A549 (cell line): ENCODE measurements at regions not wholly inside any gene's neighbourhood (a gene's known extent, or its start where the extent isn't known, plus 50 kb on each side); places are given as distances from the start of the nearest gene placed in this dataset.

Experiments used
- BHLHE40 ChIP-seq: IDR thresholded peaks from 2 replicates; pipeline ENCODE4 v1.6.1; 2012; ENCODE audit warnings: low read depth, low read length, inconsistent platforms
- CHD4 ChIP-seq: fragments of 200-600 bp; sonication (generic); IDR thresholded peaks from 2 replicates; pipeline ENCODE4 v1.6.1; 2016; ENCODE audit warnings: antibody characterized with exemption, mild to moderate bottlenecking, borderline replicate concordance
- EP300 ChIP-seq, 2 experiments: fragments of >200 bp; sonication (Bioruptor Twin); formaldehyde crosslinking; IDR thresholded peaks; 2 replicates in 1 of 2; 3 replicates in 1 of 2; pipeline ENCODE4 v1.6.1; 2016 to 2017
- MAFK ChIP-seq: fragments of 450-650 bp; IDR thresholded peaks from 2 replicates; pipeline ENCODE4 v1.6.1; 2014; ENCODE audit not compliant: partially characterized antibody
- POLR2A ChIP-seq: IDR thresholded peaks from 2 replicates; pipeline ENCODE4 v1.6.1; 2012; ENCODE audit warnings: mild to moderate bottlenecking, low read length
- TF ChIP-seq, protein P1 (sequence below): fragments of >200 bp; sonication (Bioruptor Twin); formaldehyde crosslinking; IDR thresholded peaks from 3 replicates; pipeline ENCODE4 v1.5.1; 2016
- TF ChIP-seq, protein P2 (sequence below): IDR thresholded peaks from 2 replicates; pipeline ENCODE4 v1.6.1; 2012; ENCODE audit warnings: low read depth, borderline replicate concordance
- TF ChIP-seq, protein P3 (sequence below): IDR thresholded peaks from 2 replicates; pipeline ENCODE4 v1.6.1; 2012

DNA sequence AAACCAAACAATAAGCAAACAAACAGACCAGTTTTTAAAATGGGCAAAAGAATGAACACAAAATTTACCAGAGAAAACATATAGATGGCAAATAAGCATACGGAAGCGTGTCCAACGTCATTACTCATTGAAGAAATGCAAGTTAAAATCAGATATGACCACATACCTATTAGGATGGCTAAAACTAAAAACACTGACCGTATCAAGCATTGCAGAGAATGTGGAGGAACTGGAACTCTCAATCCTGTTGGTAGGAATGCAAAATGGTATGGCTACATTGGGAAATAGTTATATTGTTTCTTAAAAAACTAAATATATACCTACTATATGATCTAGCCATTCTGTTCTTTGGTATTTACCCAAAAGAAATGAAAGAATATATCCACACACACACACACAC, 129.4 kb upstream of the ACO1 start:
- TF ChIP-seq, protein P1, sequence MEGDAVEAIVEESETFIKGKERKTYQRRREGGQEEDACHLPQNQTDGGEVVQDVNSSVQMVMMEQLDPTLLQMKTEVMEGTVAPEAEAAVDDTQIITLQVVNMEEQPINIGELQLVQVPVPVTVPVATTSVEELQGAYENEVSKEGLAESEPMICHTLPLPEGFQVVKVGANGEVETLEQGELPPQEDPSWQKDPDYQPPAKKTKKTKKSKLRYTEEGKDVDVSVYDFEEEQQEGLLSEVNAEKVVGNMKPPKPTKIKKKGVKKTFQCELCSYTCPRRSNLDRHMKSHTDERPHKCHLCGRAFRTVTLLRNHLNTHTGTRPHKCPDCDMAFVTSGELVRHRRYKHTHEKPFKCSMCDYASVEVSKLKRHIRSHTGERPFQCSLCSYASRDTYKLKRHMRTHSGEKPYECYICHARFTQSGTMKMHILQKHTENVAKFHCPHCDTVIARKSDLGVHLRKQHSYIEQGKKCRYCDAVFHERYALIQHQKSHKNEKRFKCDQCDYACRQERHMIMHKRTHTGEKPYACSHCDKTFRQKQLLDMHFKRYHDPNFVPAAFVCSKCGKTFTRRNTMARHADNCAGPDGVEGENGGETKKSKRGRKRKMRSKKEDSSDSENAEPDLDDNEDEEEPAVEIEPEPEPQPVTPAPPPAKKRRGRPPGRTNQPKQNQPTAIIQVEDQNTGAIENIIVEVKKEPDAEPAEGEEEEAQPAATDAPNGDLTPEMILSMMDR = no peak
- TF ChIP-seq EP300 (IDR thresholded peaks at IDR 0.05) (no peak), BHLHE40 (no peak), POLR2A (no peak), CHD4 (no peak), MAFK (no peak)
- TF ChIP-seq, protein P2, sequence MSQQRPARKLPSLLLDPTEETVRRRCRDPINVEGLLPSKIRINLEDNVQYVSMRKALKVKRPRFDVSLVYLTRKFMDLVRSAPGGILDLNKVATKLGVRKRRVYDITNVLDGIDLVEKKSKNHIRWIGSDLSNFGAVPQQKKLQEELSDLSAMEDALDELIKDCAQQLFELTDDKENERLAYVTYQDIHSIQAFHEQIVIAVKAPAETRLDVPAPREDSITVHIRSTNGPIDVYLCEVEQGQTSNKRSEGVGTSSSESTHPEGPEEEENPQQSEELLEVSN = no peak
- TF ChIP-seq, protein P3, sequence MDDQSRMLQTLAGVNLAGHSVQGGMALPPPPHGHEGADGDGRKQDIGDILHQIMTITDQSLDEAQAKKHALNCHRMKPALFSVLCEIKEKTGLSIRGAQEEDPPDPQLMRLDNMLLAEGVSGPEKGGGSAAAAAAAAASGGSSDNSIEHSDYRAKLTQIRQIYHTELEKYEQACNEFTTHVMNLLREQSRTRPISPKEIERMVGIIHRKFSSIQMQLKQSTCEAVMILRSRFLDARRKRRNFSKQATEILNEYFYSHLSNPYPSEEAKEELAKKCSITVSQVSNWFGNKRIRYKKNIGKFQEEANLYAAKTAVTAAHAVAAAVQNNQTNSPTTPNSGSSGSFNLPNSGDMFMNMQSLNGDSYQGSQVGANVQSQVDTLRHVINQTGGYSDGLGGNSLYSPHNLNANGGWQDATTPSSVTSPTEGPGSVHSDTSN = no peak
